ENCODE measurements at regions not wholly inside any gene's neighbourhood (a gene's known extent, or its start where the extent isn't known, plus 50 kb on each side); places are given as distances from the start of the nearest gene placed in this dataset.

- DNase-seq (no peak), ATAC-seq (no peak)
- Histone ChIP-seq H3K4me3 (no peak overlapping the region), H3K4me1 (peaks cover 3 to 6% of the 10 kb centered on the region in 2 donors), H3K36me3 (no peaks in the 10 kb centered on the region), H3K9me3 (peaks cover 0 to 12% (median 6%) of the 10 kb centered on the region in 3 donors), H3K27me3 (no peaks in the 10 kb centered on the region), H3K27ac (no peak overlapping the region)
- TF ChIP-seq POLR2A (IDR thresholded peaks at IDR 0.05), result no peak
- TF ChIP-seq, protein P1, sequence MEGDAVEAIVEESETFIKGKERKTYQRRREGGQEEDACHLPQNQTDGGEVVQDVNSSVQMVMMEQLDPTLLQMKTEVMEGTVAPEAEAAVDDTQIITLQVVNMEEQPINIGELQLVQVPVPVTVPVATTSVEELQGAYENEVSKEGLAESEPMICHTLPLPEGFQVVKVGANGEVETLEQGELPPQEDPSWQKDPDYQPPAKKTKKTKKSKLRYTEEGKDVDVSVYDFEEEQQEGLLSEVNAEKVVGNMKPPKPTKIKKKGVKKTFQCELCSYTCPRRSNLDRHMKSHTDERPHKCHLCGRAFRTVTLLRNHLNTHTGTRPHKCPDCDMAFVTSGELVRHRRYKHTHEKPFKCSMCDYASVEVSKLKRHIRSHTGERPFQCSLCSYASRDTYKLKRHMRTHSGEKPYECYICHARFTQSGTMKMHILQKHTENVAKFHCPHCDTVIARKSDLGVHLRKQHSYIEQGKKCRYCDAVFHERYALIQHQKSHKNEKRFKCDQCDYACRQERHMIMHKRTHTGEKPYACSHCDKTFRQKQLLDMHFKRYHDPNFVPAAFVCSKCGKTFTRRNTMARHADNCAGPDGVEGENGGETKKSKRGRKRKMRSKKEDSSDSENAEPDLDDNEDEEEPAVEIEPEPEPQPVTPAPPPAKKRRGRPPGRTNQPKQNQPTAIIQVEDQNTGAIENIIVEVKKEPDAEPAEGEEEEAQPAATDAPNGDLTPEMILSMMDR (IDR thresholded peaks at IDR 0.05 in 4 of 5, conservative IDR thresholded peaks at IDR 0.05 in 1 of 5), result no peak
- in situ Hi-C loops (cut with MboI; ENCODE audit: low sequenced_read_pairs in 4 of 4), result no loop called here
- intact Hi-C loops (cut with DNase I; ENCODE audit: low total_unique reads), result no loop called here
These were observed 589.1 kb downstream of the ZNF608 start for GRCh38 chr5:124157320-124157719.

DNA sequence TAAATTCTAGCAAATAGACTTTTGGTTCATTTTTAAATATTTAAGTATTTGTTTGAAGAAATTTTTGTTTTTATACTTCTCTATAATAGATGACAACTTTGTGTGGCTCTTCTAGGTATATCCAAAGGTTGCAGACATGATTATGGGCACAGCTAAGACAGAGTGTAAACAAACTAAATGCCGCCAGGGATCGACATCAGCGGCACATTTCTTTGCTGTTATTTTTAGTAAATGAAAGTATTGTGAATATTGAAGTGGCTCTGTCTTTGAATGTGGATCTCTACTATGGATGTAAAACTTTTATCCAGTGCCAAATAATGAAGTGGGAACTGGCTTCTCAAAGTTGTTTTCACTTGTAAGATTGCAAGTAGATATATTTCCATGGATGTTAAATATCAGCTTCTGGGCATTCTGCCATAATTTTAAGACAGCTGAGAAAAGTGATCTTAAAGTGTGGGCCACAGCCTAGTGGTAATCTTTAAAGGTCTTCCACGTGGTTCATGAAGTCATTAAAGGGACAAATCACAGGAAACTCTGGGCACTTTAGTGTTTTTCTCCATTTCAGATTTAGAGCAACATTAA lies 589.9 kb downstream of the ZNF608 start:
- Histone ChIP-seq H3K27me3 (no peaks in the 10 kb centered on the region), H3K9me3 (peaks cover 0 to 12% (median 6%) of the 10 kb centered on the region in 3 donors), H3K4me1 (peaks cover 3 to 6% of the 10 kb centered on the region in 2 donors), H3K4me3 (no peak overlapping the region), H3K36me3 (no peaks in the 10 kb centered on the region), H3K27ac (no peak overlapping the region)
- TF ChIP-seq, protein P1 (IDR thresholded peaks at IDR 0.05 in 4 of 5, conservative IDR thresholded peaks at IDR 0.05 in 1 of 5), result no peak
- no peak for TF ChIP-seq POLR2A (IDR thresholded peaks at IDR 0.05)
- ATAC-seq, result no peak
- in situ Hi-C loops (cut with MboI; ENCODE audit: low sequenced_read_pairs in 4 of 4), result no loop called here
- no peak for DNase-seq
- intact Hi-C loops (cut with DNase I; ENCODE audit: low total_unique reads), result no loop called here

DNA sequence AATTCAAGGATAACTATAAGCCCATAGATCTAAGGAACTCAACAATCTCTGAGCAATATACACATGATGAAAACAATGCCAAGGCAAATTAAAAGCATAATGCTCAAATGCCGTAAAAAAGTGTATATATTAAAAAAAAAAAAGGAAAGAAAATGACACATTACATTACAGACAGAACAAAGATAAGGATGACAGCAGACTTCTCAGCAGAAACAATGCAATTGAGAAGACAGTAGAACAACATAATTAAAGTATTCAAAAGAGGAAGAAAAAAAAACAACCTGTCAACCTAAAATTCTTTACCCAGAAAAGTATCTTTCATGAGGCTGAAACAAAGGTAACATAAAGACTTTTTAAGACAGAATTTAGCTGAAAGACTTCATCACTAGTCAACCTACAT lies 591.7 kb downstream of the ZNF608 start:
- intact Hi-C loops (cut with DNase I; ENCODE audit: low total_unique reads), result no loop called here
- Histone ChIP-seq H3K27me3 (no peaks in the 10 kb centered on the region), H3K9me3 (peaks cover 0 to 12% (median 6%) of the 10 kb centered on the region in 3 donors), H3K4me1 (peaks cover 3 to 6% of the 10 kb centered on the region in 2 donors), H3K27ac (no peak overlapping the region), H3K4me3 (no peak overlapping the region), H3K36me3 (no peaks in the 10 kb centered on the region)
- DNase-seq, result no peak
- no peak for ATAC-seq
- no peak for TF ChIP-seq POLR2A (IDR thresholded peaks at IDR 0.05)
- TF ChIP-seq, protein P1 (IDR thresholded peaks at IDR 0.05 in 4 of 5, conservative IDR thresholded peaks at IDR 0.05 in 1 of 5), result no peak
- in situ Hi-C loops (cut with MboI; ENCODE audit: low sequenced_read_pairs in 4 of 4), result no loop called here

- DNase-seq (no peak), ATAC-seq (no peak)
- in situ Hi-C loops (cut with MboI; ENCODE audit: low sequenced_read_pairs in 4 of 4), result no loop called here
- intact Hi-C loops (cut with DNase I; ENCODE audit: low total_unique reads), result no loop called here
- no peaks in the 10 kb centered on the region for H3K27me3 ChIP-seq
- peaks cover 3 to 6% of the 10 kb centered on the region in 2 donors for H3K4me1 ChIP-seq
- TF ChIP-seq, protein P1 (IDR thresholded peaks at IDR 0.05 in 4 of 5, conservative IDR thresholded peaks at IDR 0.05 in 1 of 5), result no peak
- TF ChIP-seq POLR2A (IDR thresholded peaks at IDR 0.05), result no peak
- H3K36me3 ChIP-seq, result no peaks in the 10 kb centered on the region
- H3K4me3 ChIP-seq, result no peak overlapping the region
- no peak overlapping the region for H3K27ac ChIP-seq
- H3K9me3 ChIP-seq, result peaks cover 0 to 12% (median 6%) of the 10 kb centered on the region in 3 donors
These were observed 592.9 kb downstream of the ZNF608 start for GRCh38 chr5:124153588-124153987.

DNA sequence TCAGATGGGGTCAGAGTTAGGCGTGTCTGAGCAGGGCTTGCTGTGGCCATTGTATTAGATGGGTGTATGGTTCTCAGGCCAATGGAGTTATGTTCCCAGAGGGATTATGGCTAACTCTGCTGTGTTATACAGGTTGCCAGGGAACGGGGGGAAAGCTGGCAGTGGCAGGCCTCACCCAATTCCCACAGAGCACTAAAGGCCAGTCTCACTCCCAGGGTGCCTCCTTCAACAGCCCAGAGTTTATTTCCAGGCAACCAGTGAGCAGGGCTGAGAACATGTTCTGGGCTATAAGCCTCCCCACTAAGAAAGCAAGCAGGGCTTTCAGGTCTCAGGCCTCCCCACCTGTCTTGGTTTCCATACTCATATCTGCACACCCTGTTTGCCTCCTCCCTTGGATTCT lies 597.9 kb downstream of the ZNF608 start:
- intact Hi-C loops (cut with DNase I; ENCODE audit: low total_unique reads) (no loop called here), in situ Hi-C loops (cut with MboI; ENCODE audit: low sequenced_read_pairs in 4 of 4) (no loop called here)
- H3K4me3 ChIP-seq, result no peak overlapping the region
- no peak for ATAC-seq
- TF ChIP-seq, protein P1 (IDR thresholded peaks at IDR 0.05 in 4 of 5, conservative IDR thresholded peaks at IDR 0.05 in 1 of 5), result no peak
- TF ChIP-seq POLR2A (IDR thresholded peaks at IDR 0.05), result no peak
- no peak overlapping the region for H3K27ac ChIP-seq
- no peak for DNase-seq
- H3K36me3 ChIP-seq, result no peaks in the 10 kb centered on the region
- peaks cover 0 to 1% (median 0%) of the 10 kb centered on the region in 3 donors for H3K9me3 ChIP-seq
- no peaks in the 10 kb centered on the region for H3K27me3 ChIP-seq
- H3K4me1 ChIP-seq, result no peaks in the 10 kb centered on the region

All from gastrocnemius medialis (tissue), 4 donors.